Prostate gland (tissue), 2 donors: ENCODE measurements at regions not wholly inside any gene's neighbourhood (a gene's known extent, or its start where the extent isn't known, plus 50 kb on each side); places are given as distances from the start of the nearest gene placed in this dataset.

Source experiments
- POLR2A ChIP-seq: fragments of 450-650 bp; IDR thresholded peaks from one replicate; pipeline ENCODE4 v1.6.1; 2016; ENCODE audit warnings: antibody characterized with exemption, mild to moderate bottlenecking
- POLR2AphosphoS5 ChIP-seq: sonication (generic); formaldehyde crosslinking; IDR thresholded peaks from one replicate; pipeline ENCODE4 v1.6.1; 2017; ENCODE audit warnings: antibody characterized with exemption
- TF ChIP-seq, protein P1 (sequence below), 4 experiments: fragments of 200-600 bp in 2 of 4; fragments of 450-650 bp in 2 of 4; sonication (generic) in 2 of 4; IDR thresholded peaks; 1 replicate in 3 of 4; 2 replicates in 1 of 4; pipeline ENCODE4 v1.5.1; 2016 to 2019; ENCODE audit warnings: antibody characterized with exemption in 4 of 4, mild to moderate bottlenecking in 2 of 4, moderate library complexity in 2 of 4

DNA sequence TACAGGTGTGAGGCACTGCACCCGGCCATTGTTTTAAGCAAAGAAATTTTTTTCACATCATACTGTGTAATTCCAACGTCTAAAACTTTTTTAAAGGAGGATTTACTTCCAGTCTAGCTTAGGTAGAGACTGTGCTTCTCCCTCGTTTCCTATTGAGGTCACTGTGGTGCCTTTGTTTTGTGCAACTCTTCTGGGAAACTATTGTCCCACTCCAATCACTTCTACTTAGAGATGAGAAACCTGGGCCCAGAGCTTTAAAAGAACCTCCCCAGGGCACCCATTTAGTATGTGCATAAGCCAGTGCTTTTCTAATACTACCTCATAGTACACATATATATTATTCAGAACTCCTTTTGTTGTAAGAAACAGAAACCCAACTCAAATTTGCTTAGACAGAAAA lies 120.0 kb upstream of the ZNF644 start:
- TF ChIP-seq, protein P1, sequence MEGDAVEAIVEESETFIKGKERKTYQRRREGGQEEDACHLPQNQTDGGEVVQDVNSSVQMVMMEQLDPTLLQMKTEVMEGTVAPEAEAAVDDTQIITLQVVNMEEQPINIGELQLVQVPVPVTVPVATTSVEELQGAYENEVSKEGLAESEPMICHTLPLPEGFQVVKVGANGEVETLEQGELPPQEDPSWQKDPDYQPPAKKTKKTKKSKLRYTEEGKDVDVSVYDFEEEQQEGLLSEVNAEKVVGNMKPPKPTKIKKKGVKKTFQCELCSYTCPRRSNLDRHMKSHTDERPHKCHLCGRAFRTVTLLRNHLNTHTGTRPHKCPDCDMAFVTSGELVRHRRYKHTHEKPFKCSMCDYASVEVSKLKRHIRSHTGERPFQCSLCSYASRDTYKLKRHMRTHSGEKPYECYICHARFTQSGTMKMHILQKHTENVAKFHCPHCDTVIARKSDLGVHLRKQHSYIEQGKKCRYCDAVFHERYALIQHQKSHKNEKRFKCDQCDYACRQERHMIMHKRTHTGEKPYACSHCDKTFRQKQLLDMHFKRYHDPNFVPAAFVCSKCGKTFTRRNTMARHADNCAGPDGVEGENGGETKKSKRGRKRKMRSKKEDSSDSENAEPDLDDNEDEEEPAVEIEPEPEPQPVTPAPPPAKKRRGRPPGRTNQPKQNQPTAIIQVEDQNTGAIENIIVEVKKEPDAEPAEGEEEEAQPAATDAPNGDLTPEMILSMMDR (IDR thresholded peaks at IDR 0.05) = no peak
- TF ChIP-seq POLR2A (no peak), POLR2AphosphoS5 (no peak)
